Subcutaneous abdominal adipose tissue (tissue), 5 donors: ENCODE measurements at regions not wholly inside any gene's neighbourhood (a gene's known extent, or its start where the extent isn't known, plus 50 kb on each side); places are given as distances from the start of the nearest gene placed in this dataset.

Experiments
- H3K27ac ChIP-seq: one replicate; pipeline ENCODE4 v1.7.0; 2013; ENCODE audit warnings: low read depth, mild to moderate bottlenecking, inconsistent platforms, low read length, moderate library complexity
- H3K27me3 ChIP-seq, 5 donors: one replicate each; pipeline ENCODE4 v1.7.0; 2013; ENCODE audit warnings: low read length in 5 of 5, inconsistent platforms in 1 of 5; ENCODE audit not compliant: control insufficient read depth in 5 of 5, insufficient read depth in 4 of 5
- H3K36me3 ChIP-seq, 5 donors: one replicate each; pipeline ENCODE4 v1.7.0; 2013; ENCODE audit warnings: low read length in 5 of 5; ENCODE audit not compliant: control insufficient read depth in 5 of 5, insufficient read depth in 5 of 5
- H3K4me1 ChIP-seq, 5 donors: one replicate each; pipeline ENCODE4 v1.7.0; 2013; ENCODE audit warnings: low read length in 5 of 5, mild to moderate bottlenecking in 3 of 5, moderate library complexity in 1 of 5; ENCODE audit not compliant: control insufficient read depth in 5 of 5, insufficient read depth in 5 of 5
- H3K4me3 ChIP-seq, 5 donors: one replicate each; pipeline ENCODE4 v1.7.0; 2013; ENCODE audit warnings: low read length in 5 of 5, low read depth in 1 of 5
- H3K9ac ChIP-seq, 5 donors: one replicate each; pipeline ENCODE4 v1.7.0; 2013; ENCODE audit warnings: low read length in 5 of 5, mild to moderate bottlenecking in 4 of 5, moderate library complexity in 3 of 5
- H3K9me3 ChIP-seq, 5 donors: one replicate each; pipeline ENCODE4 v1.7.0; 2013; ENCODE audit warnings: low read length in 5 of 5; ENCODE audit not compliant: control insufficient read depth in 5 of 5
- donor health status: healthy.
- donor health status: healthy.
- donor health status: healthy.
- donor health status: healthy.
- donor health status: healthy.

DNA sequence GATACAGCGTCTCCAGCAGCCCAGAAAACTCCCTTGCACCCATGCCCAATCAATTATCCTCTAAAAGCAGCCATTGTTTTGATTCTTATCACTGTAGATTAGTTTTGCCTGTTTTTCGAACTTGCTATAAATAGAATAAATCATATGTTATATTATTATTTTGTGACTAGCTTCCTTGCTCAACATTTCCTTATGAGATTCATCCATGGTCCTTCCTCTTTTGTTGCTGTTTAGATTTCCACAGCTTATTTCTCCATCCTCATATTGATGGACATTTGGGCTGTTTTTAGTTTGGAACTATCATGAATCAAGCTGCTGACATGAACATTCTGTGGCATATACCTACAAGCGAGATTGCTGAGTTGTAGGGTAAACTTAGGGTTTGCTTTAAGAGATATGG is 595.3 kb downstream of the BCOR start:
- Histone ChIP-seq H3K36me3 (no peaks in the 10 kb centered on the region), H3K27me3 (peaks cover 0 to 11% (median 6%) of the 10 kb centered on the region in 5 donors), H3K4me1 (peaks cover 0 to 9% (median 0%) of the 10 kb centered on the region in 5 donors)

DNA sequence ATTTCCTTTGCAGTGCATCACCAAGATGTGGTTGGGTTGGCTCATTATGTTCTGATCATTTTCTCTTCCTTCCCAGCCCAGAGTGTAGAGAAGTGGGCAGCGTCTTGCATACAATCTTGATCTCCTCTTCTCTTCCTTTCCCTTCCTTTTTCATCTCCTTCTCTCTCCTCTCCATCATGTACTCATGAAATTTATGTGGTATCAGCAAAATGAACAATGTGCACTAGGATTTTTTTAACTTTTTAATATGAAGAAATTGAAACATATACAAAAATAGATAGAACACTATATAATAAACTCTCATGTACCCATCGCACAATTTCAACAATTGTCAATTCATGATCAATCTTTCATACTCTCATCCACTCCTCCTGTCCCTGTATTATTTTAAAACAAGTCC is 593.5 kb downstream of the BCOR start:
- no peak overlapping the region for H3K4me3 ChIP-seq
- H3K36me3 ChIP-seq: no peaks in the 10 kb centered on the region
- peaks cover 5 to 24% (median 14%) of the 10 kb centered on the region in 5 donors for H3K9me3 ChIP-seq
- H3K4me1 ChIP-seq: peaks cover 0 to 16% (median 0%) of the 10 kb centered on the region in 5 donors
- H3K9ac ChIP-seq: no peak overlapping the region
- peaks cover 0 to 6% (median 0%) of the 10 kb centered on the region in 5 donors for H3K27me3 ChIP-seq
- no peak overlapping the region for H3K27ac ChIP-seq

More for the DNA sequence above, 595.3 kb downstream of the BCOR start:
- no peak overlapping the region for H3K4me3 ChIP-seq
- peaks cover 0 to 10% (median 0%) of the 10 kb centered on the region in 5 donors for H3K9me3 ChIP-seq
- no peak overlapping the region for H3K9ac ChIP-seq
- no peak overlapping the region for H3K27ac ChIP-seq

GRCh38 chrX:39504850-39505259 is 592.9 kb downstream of the BCOR start:
- no peak overlapping the region for H3K27ac ChIP-seq
- H3K27me3 ChIP-seq: peaks cover 0 to 6% (median 0%) of the 10 kb centered on the region in 5 donors
- no peak overlapping the region for H3K9ac ChIP-seq

DNA sequence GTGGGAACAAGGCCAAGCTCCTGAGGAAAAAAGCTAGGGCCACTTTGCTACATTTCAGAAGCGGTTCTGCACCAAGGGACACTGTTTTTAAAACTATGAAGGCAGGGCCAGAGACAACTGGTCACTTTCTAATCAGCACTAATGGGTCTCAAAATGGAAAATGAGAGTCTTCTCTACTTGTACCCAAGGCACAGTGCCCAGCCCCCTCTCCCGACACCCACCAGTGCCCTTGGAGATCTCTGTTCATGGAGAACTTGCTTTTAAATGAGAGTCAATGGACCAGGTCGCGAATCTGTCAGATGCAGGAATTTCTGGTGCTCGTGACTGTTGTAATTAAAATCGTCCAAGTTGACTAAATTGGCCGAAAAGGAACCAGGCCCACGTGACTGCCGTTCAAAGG is 591.6 kb downstream of the BCOR start:
- H3K4me1 ChIP-seq: peaks cover 0 to 16% (median 0%) of the 10 kb centered on the region in 5 donors
- H3K27me3 ChIP-seq: peaks cover 0 to 8% (median 0%) of the 10 kb centered on the region in 5 donors
- H3K4me3 ChIP-seq: no peak overlapping the region
- no peak overlapping the region for H3K27ac ChIP-seq
- peaks cover 16 to 27% (median 25%) of the 10 kb centered on the region in 5 donors for H3K9me3 ChIP-seq
- H3K9ac ChIP-seq: no peak overlapping the region
- H3K36me3 ChIP-seq: no peaks in the 10 kb centered on the region

More at GRCh38 chrX:39504850-39505259, 592.9 kb downstream of the BCOR start:
- no peak overlapping the region for H3K4me3 ChIP-seq
- peaks cover 11 to 31% (median 20%) of the 10 kb centered on the region in 5 donors for H3K9me3 ChIP-seq
- H3K36me3 ChIP-seq: no peaks in the 10 kb centered on the region
- H3K4me1 ChIP-seq: peaks cover 0 to 16% (median 0%) of the 10 kb centered on the region in 5 donors

DNA sequence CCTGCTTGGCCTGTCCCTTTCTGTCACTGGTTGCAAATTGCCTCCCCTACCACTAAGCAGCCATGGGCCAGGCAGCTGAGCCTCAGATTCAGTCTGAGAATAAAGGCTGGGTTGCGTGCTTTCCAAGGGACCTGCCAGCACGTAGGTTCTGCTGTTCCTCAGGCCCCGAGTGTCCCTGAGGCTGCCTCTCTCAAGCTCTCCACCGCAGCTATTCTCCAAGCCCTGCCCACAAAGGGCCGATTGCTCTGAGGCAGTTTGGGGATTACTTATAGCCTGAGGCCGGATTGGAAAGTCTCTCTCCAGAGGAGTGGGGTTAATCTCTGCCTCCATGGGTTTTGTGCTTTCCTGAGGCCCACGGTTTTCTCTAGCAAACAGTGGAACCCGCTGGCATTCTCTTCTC is 590.7 kb downstream of the BCOR start:
- H3K36me3 ChIP-seq: no peaks in the 10 kb centered on the region
- no peak overlapping the region for H3K9ac ChIP-seq
- peaks cover 0 to 12% (median 0%) of the 10 kb centered on the region in 5 donors for H3K27me3 ChIP-seq
- peaks cover 16 to 27% (median 25%) of the 10 kb centered on the region in 5 donors for H3K9me3 ChIP-seq
- no peak overlapping the region for H3K27ac ChIP-seq
- peaks cover 0 to 7% (median 0%) of the 10 kb centered on the region in 5 donors for H3K4me1 ChIP-seq
- H3K4me3 ChIP-seq: no peak overlapping the region

DNA sequence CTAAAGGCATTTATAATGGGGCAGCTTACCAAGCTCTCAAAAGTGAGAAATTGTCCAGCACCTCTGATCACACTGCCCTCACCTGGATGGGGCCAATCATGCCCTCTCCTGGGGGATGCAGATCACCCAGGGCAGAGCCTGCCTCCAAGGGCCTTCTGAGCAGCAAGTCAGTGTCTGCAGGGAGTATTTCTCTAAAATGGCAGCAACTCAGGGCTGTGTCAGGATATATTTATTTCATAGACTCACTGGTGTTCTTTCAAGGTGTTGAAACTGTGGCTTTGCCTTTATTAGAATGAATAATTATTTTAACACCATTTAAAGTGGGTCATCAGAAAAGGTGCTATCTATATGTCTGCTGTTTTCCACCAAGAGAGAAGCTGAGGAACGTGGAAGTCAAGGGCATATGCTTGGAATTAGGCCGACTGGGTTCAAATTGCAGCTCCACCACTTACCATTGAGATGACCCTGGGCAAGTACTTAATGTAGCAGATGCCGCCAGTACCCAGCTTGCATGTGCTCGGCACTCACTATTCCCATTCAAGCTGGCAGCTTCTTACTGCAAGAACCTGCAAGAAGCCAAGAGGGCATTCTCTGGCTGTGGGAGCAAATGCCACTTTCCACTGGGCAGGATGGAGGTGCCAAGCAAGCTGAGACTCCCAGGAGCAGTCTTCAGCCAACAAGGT is 590.0 kb downstream of the BCOR start:
- peaks cover 16 to 27% (median 25%) of the 10 kb centered on the region in 5 donors for H3K9me3 ChIP-seq
- H3K4me3 ChIP-seq: peak overlapping the region in 1 of 5 donors; percentile 15
- no peak overlapping the region for H3K27ac ChIP-seq
- no peaks in the 10 kb centered on the region for H3K36me3 ChIP-seq
- peaks cover 0 to 7% (median 0%) of the 10 kb centered on the region in 5 donors for H3K4me1 ChIP-seq
- H3K27me3 ChIP-seq: peaks cover 0 to 14% (median 0%) of the 10 kb centered on the region in 5 donors
- no peak overlapping the region for H3K9ac ChIP-seq

DNA sequence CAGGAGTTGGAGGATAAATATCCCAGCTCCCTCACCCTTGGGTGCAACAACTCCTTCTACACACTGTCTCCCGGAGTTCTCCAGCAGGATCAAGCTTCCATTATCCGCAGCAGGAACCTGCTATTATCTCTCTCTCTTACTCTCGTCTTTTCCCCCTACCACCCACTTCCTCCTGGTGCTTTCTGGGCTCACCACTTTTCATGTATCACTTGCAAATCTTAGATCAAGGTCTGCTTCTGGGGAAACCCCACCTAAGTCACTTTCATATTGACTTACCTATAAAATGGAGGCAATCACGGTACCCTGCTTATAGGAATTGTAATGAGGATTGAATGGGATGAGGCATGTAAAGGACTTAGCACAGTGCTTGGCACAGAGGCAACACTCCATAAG is 589.5 kb downstream of the BCOR start:
- peaks cover 0 to 7% (median 0%) of the 10 kb centered on the region in 5 donors for H3K4me1 ChIP-seq
- peak overlapping the region in 1 of 5 donors; percentile 15 for H3K4me3 ChIP-seq
- H3K36me3 ChIP-seq: no peaks in the 10 kb centered on the region
- no peak overlapping the region for H3K27ac ChIP-seq
- H3K27me3 ChIP-seq: peaks cover 0 to 14% (median 3%) of the 10 kb centered on the region in 5 donors
- H3K9ac ChIP-seq: no peak overlapping the region
- H3K9me3 ChIP-seq: peaks cover 16 to 28% (median 25%) of the 10 kb centered on the region in 5 donors

- Histone ChIP-seq H3K4me3 (peak overlapping the region in 2 of 5 donors; percentile 15 to 17), H3K27ac (no peak overlapping the region), H3K27me3 (peaks cover 0 to 19% (median 4%) of the 10 kb centered on the region in 5 donors)
Measured at GRCh38 chrX:39509157-39509556, 588.6 kb downstream of the BCOR start.

GRCh38 chrX:39513836-39514235 is 583.9 kb downstream of the BCOR start:
- H3K36me3 ChIP-seq: no peaks in the 10 kb centered on the region
- peaks cover 4 to 27% (median 5%) of the 10 kb centered on the region in 5 donors for H3K27me3 ChIP-seq
- H3K4me3 ChIP-seq: no peak overlapping the region
- peaks cover 0 to 7% (median 3%) of the 10 kb centered on the region in 5 donors for H3K4me1 ChIP-seq
- H3K27ac ChIP-seq: no peak overlapping the region
- peaks cover 12 to 18% (median 17%) of the 10 kb centered on the region in 5 donors for H3K9me3 ChIP-seq
- H3K9ac ChIP-seq: no peak overlapping the region

More at GRCh38 chrX:39509157-39509556, 588.6 kb downstream of the BCOR start:
- Histone ChIP-seq H3K9ac (no peak overlapping the region), H3K36me3 (no peaks in the 10 kb centered on the region), H3K9me3 (peaks cover 16 to 28% (median 25%) of the 10 kb centered on the region in 5 donors), H3K4me1 (peaks cover 0 to 7% (median 0%) of the 10 kb centered on the region in 5 donors)

DNA sequence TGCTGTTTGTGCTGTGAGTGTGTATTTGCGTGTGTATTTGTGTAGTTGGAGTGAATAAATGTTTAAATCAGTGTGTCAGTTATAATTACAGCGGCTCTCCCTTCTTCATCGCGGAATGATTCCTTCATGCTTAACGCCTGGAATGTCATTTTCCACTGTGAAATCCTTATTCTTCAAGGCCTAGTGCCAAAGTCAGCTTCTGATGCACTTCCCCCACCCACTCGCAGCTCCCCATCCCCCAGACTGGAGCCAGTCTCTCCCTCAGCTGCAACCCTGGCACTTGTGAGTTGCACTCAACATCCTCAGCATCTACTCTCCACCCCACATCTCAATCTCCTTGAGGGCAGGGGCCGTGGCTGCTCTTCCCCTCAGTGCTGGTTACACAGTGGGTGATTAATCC is 583.0 kb downstream of the BCOR start:
- Histone ChIP-seq H3K36me3 (no peaks in the 10 kb centered on the region), H3K27me3 (peaks cover 4 to 27% (median 7%) of the 10 kb centered on the region in 5 donors), H3K9me3 (peaks cover 3 to 8% (median 7%) of the 10 kb centered on the region in 5 donors)

More for the DNA sequence above, 583.0 kb downstream of the BCOR start:
- Histone ChIP-seq H3K4me3 (no peak overlapping the region), H3K27ac (no peak overlapping the region), H3K9ac (no peak overlapping the region), H3K4me1 (peaks cover 0 to 14% (median 4%) of the 10 kb centered on the region in 5 donors)
